G401.6 (cell line): ENCODE measurements at regions not wholly inside any gene's neighbourhood (a gene's known extent, or its start where the extent isn't known, plus 50 kb on each side); places are given as distances from the start of the nearest gene placed in this dataset.
A peak's percentile ranks its signal among the peaks of the same experiment; 100 is the strongest.

Source experiments
- FAIRE-seq: peaks from 2 replicates; lab custom pipeline; 2012; peaks lifted over from hg19 to GRCh38; lab: Jason Lieb, UNC

DNA sequence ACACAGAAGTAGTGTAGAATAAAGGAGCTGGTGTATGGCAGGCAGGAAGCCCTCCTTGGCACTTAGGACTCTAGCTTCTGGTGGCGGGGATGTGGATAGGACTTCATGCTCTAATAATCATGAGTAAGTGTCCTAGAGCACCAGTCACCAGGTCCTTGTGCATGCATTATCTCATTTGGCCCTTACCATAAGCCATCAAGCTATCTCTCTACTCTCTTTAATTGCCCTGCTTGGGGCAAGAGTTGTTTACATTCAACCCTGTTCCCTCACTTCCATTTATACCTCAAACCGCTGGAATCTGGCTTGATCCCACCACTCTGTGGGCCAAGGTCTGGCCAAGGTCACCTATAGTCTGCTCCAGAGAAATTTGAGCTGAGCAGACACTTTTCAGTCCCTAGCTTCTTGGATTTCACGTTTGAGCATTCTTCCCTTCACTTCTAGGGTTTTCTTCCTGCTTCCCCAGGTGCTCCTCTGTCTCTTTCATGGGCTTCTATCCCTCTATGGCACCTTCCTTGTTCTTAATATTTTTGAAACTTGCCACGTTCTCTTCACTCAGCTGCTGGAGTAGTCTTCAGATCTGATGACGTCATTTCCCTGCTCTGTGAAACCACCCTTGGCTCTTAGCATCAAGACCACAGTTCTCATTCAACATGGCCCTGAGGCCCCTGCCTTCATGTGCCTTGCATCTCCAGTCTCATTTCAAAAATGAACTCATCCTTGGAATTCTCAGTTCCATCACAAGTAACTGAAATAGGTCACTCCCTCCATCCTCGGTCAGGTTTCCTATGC, 94.9 kb upstream of the GATA6 start:
- FAIRE-seq, result no peak

DNA sequence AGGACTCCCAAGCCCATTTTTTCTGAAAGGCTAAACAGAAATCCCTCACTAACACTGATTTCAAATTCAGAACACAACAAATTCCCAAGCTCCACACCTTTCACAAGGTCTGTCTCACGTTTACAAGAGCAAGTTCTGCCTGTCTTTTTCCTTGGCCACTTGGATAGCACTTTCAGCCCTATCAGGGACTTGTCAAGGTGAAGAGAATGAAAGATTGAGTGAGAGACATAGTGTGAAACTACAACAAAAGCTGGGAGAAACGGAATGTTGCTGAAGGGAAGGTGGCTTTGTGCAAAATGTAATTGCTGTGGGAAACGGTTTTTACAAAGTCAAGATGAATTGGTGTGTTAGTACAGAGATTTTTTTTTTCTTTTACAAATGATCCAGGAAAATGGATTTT, 89.4 kb upstream of the GATA6 start:
- no peak for FAIRE-seq

GRCh38 chr18:22082408-22082807, 87.0 kb upstream of the GATA6 start:
- FAIRE-seq, result no peak

GRCh38 chr18:22084547-22084946, 84.8 kb upstream of the GATA6 start:
- no peak for FAIRE-seq

GRCh38 chr18:22086973-22087372, 82.4 kb upstream of the GATA6 start:
- no peak for FAIRE-seq

DNA sequence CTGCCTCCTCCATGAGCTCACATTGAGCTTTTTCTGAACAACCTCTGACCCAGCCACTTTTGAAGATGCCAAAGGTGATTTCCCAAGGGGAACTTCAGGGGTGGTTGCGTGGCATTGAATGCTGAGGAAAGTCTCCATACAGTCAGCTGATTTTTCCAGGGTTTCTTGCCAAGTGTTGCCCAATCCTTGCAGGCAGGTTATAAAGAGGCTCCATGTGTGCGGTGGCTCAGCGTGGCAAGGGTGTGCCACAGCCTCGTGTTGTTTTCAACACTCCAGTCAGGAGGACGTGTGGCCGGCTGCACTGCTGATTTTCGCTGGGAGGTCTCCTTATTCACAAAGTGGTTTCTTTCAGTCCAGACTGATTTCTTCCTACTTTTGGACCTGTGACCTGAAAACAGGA, 81.4 kb upstream of the GATA6 start:
- no peak for FAIRE-seq

DNA sequence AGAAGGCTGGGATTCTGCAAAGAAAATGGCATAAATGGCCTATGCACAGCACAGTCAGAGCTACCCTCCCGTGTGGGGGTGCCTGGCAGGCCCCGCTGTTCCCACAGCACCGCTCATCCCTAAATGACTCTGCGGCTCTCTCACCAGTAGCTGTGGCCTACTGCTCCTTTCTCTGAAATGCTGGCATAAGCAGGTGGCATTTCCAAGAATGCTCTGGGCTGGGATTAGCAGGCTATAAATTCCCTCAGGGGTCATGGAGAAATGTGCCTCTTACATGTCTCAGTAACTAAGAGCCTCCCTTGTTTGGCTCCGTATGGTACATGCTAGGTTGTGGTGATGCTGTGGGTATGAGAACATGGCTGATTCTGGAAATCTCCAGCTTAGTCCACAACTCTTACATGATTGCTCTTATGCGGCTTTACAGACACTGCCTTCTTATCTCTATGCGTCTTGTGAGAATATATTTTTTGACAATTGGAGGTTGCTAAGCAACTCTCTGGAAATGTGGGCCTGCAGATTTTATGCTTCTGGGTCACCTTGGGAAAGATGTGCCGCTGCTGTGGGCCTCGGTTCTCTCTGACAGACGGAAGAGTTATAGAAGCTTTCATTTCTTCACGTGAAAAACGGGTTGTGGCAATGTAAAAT, 80.3 kb upstream of the GATA6 start:
- no peak for FAIRE-seq

DNA sequence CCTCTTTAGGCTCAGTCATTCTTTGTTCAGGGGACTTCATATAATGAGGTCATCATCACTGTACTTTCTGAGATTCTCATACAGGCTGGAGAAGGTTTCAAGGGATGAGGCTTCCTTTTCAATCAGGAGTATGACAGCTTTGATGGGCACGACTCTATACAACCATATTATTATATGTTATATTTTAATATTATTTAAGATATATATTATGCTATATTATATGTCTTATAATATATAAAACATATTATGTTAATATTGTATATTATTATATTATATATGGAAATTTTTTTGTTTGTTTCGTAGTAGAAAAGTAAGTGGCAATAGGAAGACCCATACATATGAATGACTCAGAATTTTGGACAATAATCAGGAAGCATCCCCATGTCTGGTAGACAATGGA, 78.0 kb upstream of the GATA6 start:
- FAIRE-seq, result peak; percentile 52

DNA sequence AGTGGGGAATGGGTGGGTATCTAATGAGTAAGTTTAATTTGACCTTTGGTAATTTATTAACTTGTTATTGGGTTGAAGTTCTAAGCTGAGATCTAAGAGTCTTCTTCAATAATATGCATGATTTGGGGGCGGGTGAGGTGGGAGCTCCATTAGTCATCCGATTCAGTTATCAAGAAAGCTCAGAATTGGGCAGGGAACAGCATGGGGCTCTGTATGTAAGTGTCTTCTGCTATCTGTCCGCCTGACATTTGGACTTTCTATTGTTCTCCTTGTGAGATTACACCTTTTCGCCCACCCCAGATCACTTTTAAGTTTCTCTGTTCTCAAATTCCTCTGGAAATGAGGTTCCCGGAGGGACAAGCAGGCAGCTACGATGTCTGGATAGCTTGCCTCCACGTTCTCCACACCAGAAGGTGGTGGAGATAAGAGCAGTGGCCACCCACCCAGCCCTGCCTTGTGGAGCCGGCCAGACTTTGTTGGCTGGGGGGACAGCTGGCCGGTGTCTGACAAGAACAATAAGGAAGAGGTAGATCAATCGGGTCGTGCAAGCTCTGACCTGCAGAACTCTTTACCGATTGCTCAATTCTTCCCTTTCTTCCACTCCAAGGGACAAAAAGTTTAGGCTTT, 75.5 kb upstream of the GATA6 start:
- no peak for FAIRE-seq

- FAIRE-seq, result no peak
These were observed 75.0 kb upstream of the GATA6 start for GRCh38 chr18:22094358-22094734.

DNA sequence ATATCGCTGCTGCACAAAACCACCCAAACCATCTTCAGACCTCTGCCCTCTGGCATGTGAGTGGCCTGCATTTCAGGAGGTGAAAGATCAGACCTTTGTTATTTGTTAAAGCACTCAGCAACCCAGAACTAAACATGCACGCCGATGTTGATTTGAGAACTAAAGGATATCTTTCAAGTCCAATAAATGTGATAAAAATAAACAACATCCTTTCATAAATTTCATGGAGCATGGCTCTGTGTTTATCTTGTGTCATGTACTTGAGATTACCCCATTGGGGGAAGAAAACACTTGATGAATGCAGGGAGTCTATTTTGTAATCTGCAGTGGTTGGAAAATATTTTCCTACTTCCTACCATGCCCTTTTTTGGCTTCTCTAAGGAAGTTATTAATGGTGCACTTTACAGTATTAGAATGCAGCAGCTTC, 70.8 kb upstream of the GATA6 start:
- FAIRE-seq, result no peak

DNA sequence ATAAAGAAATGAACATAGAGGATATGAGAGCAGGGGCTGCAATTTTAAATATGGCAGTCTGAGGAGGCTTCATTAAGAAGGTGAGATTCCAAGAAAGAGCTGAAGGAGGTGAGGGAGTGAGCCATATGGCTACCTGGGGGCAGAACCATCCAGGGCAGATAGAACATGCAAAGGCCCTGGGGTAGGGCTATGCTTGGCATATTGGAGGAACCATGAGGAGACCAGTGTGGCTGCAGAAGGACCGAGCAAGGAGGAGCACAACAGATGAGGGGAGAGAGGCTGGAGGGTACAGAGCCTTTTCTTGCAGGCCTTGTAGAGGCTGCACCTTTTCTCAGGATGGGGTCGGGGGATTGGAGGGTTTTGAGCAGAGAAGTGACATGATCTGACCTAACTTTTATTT, 69.5 kb upstream of the GATA6 start:
- no peak for FAIRE-seq

GRCh38 chr18:22101731-22102130, 67.7 kb upstream of the GATA6 start:
- no peak for FAIRE-seq

DNA sequence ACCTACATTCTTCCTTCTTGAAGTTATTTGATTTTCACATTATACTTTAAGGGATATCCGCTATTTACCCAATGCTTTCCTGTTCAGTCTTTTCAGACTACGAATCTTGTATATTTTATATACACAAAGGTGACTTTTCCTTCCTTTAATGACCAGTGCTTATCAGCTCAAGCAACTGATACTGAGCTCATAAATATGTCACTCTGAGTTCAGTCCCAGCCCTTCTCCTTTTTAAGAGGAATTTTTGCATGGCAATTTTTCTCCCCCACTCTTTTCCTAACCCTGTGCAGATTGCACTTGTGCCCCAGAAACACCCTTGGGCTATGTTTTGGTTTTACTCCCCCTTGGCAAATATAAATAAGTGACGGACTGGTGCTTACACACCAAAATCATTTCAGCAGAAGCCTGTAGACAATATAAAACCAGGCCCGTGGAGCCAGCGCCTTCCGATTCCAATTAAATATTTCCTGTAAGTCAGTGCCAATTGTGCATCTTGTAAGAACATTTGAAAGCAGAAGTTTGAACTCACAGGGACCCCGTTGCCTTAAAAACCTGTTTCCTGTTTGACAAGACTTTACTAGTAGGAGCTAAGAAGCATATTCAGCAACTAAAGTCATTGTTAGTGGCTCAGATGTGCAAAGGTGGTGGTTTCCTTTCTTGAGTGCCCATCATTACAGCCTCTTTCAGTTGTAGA, 66.3 kb upstream of the GATA6 start:
- no peak for FAIRE-seq

GRCh38 chr18:22103647-22104031, 65.8 kb upstream of the GATA6 start:
- no peak for FAIRE-seq

DNA sequence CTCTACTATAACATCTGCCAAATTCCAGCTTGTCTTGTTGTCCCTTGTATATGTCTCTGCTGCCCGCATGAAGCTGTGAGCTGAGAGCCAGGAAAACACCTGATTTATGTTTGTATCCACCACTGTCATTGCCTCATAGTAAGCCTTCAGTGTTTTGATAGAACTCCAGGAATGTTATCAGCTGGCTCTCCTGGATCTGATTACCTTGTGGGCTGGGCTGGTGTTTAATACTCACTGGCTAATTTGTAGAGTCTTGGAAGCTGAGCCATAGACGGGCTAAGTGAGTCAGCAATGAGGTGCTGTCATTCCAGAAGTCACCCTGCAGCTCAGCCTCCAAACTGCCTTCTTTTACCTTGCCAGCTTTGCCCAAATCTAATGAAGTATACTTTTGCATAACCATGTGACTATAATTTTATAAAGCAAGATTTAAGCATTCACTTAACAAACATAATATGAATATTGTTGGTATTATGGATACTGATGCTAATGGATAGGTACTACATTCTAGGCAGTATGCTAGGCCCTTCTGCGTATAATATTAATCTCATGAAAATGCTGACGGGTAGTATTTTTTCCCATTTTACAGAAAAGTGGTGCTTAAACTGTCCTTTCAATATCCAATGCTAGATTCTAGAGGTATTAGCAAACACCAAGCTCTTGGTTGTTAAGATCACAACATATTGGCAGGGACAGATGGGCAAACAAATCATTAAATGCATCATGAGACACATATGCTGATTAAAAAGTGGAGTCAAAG, 62.7 kb upstream of the GATA6 start:
- no peak for FAIRE-seq

- FAIRE-seq, result no peak
These were observed 60.7 kb upstream of the GATA6 start for GRCh38 chr18:22108674-22109073.

GRCh38 chr18:22109535-22109934, 59.9 kb upstream of the GATA6 start:
- FAIRE-seq, result no peak

GRCh38 chr18:22110461-22110924, 58.9 kb upstream of the GATA6 start:
- FAIRE-seq, result no peak

- FAIRE-seq, result no peak
These were observed 57.2 kb upstream of the GATA6 start for GRCh38 chr18:22112215-22112614.

- FAIRE-seq, result no peak
These were observed 56.1 kb upstream of the GATA6 start for GRCh38 chr18:22113144-22113844.
